Smooth muscle cell (in vitro differentiated cells): ENCODE measurements at regions not wholly inside any gene's neighbourhood (a gene's known extent, or its start where the extent isn't known, plus 50 kb on each side); places are given as distances from the start of the nearest gene placed in this dataset.

ENCODE experiments used
- DNase-seq: peaks from one replicate; lab custom pipeline; 2025; ENCODE audit not compliant: unreplicated experiment; lab: John Stamatoyannopoulos, UW
- H2AFZ ChIP-seq: fragments of 200-600 bp; sonication (generic); 2 replicates; pipeline ENCODE4 v1.6.0; 2016; ENCODE audit warnings: antibody characterized with exemption, low read depth, mild to moderate bottlenecking
- H3F3A ChIP-seq: fragments of 200-600 bp; sonication (generic); 2 replicates; pipeline ENCODE4 v1.6.0; 2017; ENCODE audit warnings: antibody characterized with exemption, low read depth
- H3K27ac ChIP-seq: fragments of 200-600 bp; sonication (generic); 2 replicates; pipeline ENCODE4 v1.5.1; 2016; ENCODE audit warnings: low read depth, mild to moderate bottlenecking
- H3K27me3 ChIP-seq: fragments of 200-600 bp; sonication (generic); 2 replicates; pipeline ENCODE4 v1.6.1; 2016; ENCODE audit warnings: low read depth, mild to moderate bottlenecking
- H3K36me3 ChIP-seq: fragments of 200-600 bp; sonication (generic); 2 replicates; pipeline ENCODE4 v1.5.1; 2016; ENCODE audit warnings: low read depth
- H3K4me1 ChIP-seq: fragments of 200-600 bp; sonication (generic); 2 replicates; pipeline ENCODE4 v1.5.1; 2016; ENCODE audit warnings: low read depth
- H3K4me2 ChIP-seq: fragments of 200-600 bp; sonication (generic); 2 replicates; pipeline ENCODE4 v1.6.0; 2016; ENCODE audit warnings: mild to moderate bottlenecking
- H3K4me3 ChIP-seq: fragments of 200-600 bp; sonication (generic); 2 replicates; pipeline ENCODE4 v1.5.1; 2016; ENCODE audit warnings: mild to moderate bottlenecking
- H3K79me2 ChIP-seq: fragments of 200-600 bp; sonication (generic); 2 replicates; pipeline ENCODE4 v1.6.0; 2016; ENCODE audit warnings: low read depth, mild to moderate bottlenecking
- H3K9ac ChIP-seq: fragments of 200-600 bp; sonication (generic); 2 replicates; pipeline ENCODE4 v1.6.0; 2016; ENCODE audit warnings: low read depth
- H3K9me3 ChIP-seq: fragments of 200-600 bp; sonication (generic); replicated peaks from 2 replicates; pipeline ENCODE4 v1.5.1; 2016; ENCODE audit warnings: low read depth
- H4K20me1 ChIP-seq: fragments of 200-600 bp; sonication (generic); 2 replicates; pipeline ENCODE4 v1.6.0; 2016; ENCODE audit warnings: low read depth
- CTCF ChIP-seq: fragments of 200-600 bp; sonication (generic); IDR thresholded peaks from 2 replicates; pipeline ENCODE4 v1.5.1; 2017; ENCODE audit warnings: borderline replicate concordance, mild to moderate bottlenecking, antibody characterized with exemption; ENCODE audit not compliant: insufficient read depth, poor library complexity, severe bottlenecking
- WGBS: methylation state at CpG from one replicate; pipeline ENCODE4 v1.1.7; 2016; ENCODE audit warnings: low lambda C conversion rate; 5-methylcytosine and 5-hydroxymethylcytosine counted together

DNA sequence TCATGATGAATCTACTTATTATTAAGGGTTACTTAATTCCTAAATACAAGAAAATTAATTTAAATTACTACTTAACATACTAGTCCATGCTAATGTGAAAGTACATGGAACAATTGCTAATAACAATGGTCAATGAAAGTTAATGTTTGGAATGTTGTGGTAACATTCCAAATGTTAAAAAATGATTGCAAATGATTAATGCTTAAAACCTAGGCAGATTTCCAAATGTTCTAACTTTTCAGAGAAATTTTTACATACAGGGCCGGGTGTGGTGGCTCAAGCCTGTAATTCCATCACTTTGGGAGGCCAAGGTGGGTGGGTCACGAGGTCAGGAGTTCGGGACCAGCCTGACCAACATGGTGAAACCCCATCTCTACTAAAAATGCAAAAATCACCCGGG lies 1851.3 kb upstream of the PCDH7 start:
- no peaks in the 10 kb centered on the region for H3F3A ChIP-seq
- 93% methylated on average over 4 of the region's 4 CpGs for whole genome bisulfite sequencing
- H3K27me3 ChIP-seq: no peaks in the 10 kb centered on the region
- no peak for TF ChIP-seq CTCF
- no peak overlapping the region for H3K9ac ChIP-seq
- DNase-seq: no peak
- H3K27ac ChIP-seq: no peak overlapping the region
- no peaks in the 10 kb centered on the region for H4K20me1 ChIP-seq
- H3K4me2 ChIP-seq: no peak overlapping the region
- H3K4me3 ChIP-seq: no peak overlapping the region
- no peaks in the 10 kb centered on the region for H3K9me3 ChIP-seq
- no peak overlapping the region for H2AFZ ChIP-seq
- H3K4me1 ChIP-seq: no peaks in the 10 kb centered on the region
- H3K36me3 ChIP-seq: no peaks in the 10 kb centered on the region
- H3K79me2 ChIP-seq: no peaks in the 10 kb centered on the region

GRCh38 chr4:28879178-28879577 lies 1841.0 kb upstream of the PCDH7 start:
- H3F3A ChIP-seq: no peaks in the 10 kb centered on the region
- no peaks in the 10 kb centered on the region for H3K27me3 ChIP-seq
- H3K36me3 ChIP-seq: no peaks in the 10 kb centered on the region
- no peak overlapping the region for H2AFZ ChIP-seq
- H3K27ac ChIP-seq: no peak overlapping the region
- no peak overlapping the region for H3K4me2 ChIP-seq
- H3K4me3 ChIP-seq: no peak overlapping the region
- DNase-seq: no peak
- no peaks in the 10 kb centered on the region for H3K4me1 ChIP-seq
- 82% methylated on average over 5 of the region's 5 CpGs for WGBS
- no peaks in the 10 kb centered on the region for H4K20me1 ChIP-seq
- H3K9me3 ChIP-seq: no peaks in the 10 kb centered on the region
- no peaks in the 10 kb centered on the region for H3K79me2 ChIP-seq
- H3K9ac ChIP-seq: no peak overlapping the region
- TF ChIP-seq CTCF: no peak

- Histone ChIP-seq H3K9ac (no peak overlapping the region), H3K9me3 (no peaks in the 10 kb centered on the region), H2AFZ (no peak overlapping the region), H3K27me3 (no peaks in the 10 kb centered on the region), H3K27ac (no peak overlapping the region), H4K20me1 (no peaks in the 10 kb centered on the region), H3K36me3 (no peaks in the 10 kb centered on the region), H3K4me2 (no peak overlapping the region), H3F3A (no peaks in the 10 kb centered on the region), H3K79me2 (no peaks in the 10 kb centered on the region), H3K4me1 (no peaks in the 10 kb centered on the region), H3K4me3 (no peak overlapping the region)
- no peak for DNase-seq
- 85% methylated on average over 2 of the region's 2 CpGs for WGBS
- no peak for TF ChIP-seq CTCF
These were observed 1840.3 kb upstream of the PCDH7 start for GRCh38 chr4:28879900-28880299.

DNA sequence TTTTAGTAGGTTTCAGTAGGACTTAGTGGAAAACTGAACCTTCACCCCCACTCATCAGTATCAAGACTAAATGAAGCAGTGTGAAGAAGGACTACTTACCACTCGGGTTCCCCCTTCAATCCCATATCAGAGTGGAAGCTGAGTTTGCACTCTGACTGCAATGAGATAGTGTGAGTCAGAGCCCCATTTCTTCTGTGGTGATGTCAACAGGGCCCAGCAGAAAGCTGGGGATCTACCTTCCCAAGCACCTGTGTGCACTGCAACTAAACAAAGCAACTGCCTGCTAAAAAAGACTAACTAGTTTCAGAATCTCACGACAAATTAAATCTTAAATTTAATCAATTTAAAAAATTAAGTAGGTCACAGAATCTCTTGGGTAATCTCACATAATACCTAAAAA lies 1837.0 kb upstream of the PCDH7 start:
- Histone ChIP-seq H3K4me2 (no peak overlapping the region), H3F3A (peaks cover 4% of the 10 kb centered on the region), H3K9ac (no peak overlapping the region), H3K36me3 (no peaks in the 10 kb centered on the region), H3K9me3 (no peaks in the 10 kb centered on the region), H3K4me3 (no peak overlapping the region), H3K27ac (peak overlapping the region; percentile 27), H3K79me2 (no peaks in the 10 kb centered on the region), H3K4me1 (no peaks in the 10 kb centered on the region), H3K27me3 (no peaks in the 10 kb centered on the region), H4K20me1 (no peaks in the 10 kb centered on the region), H2AFZ (no peak overlapping the region)
- TF ChIP-seq CTCF: no peak
- WGBS: 86% methylated on average over 2 of the region's 2 CpGs
- no peak for DNase-seq
